B cell (primary cell): ENCODE measurements at regions not wholly inside any gene's neighbourhood (a gene's known extent, or its start where the extent isn't known, plus 50 kb on each side); places are given as distances from the start of the nearest gene placed in this dataset.
"Not testable (repeated sequence)": the region's sequence is repeated elsewhere in the genome, so short reads cannot be mapped to it uniquely, and the experiment has no call there.

ENCODE experiments used
- ATAC-seq: fragments of 200-7000 bp; cut with Tn5 transposase; one replicate; pipeline ENCODE4 v1.10.0; 2021; ENCODE audit warnings: low read depth, mild to moderate bottlenecking, moderate number of reproducible peaks, moderate library complexity
- CTCF ChIA-PET: fragments of 350-600 bp; sonication (Branson Sonifier 250); formaldehyde crosslinking; loops from one replicate; lab custom pipeline; 2021; ENCODE audit warnings: antibody characterized with exemption, inconsistent platforms; lab: Charles Lee
- POLR2A ChIA-PET: fragments of 350-600 bp; sonication (Branson Sonifier 250); formaldehyde crosslinking; loops from one replicate; lab custom pipeline; 2021; ENCODE audit warnings: antibody characterized with exemption; lab: Charles Lee
- DNase-seq: peaks from one replicate; pipeline ENCODE4 v3.0.0; 2013
- H2AFZ ChIP-seq: 2 replicates; pipeline ENCODE4 v1.6.1; 2012; ENCODE audit warnings: mild to moderate bottlenecking, low read depth, low read length; ENCODE audit not compliant: insufficient read depth, poor library complexity, severe bottlenecking
- H3K27ac ChIP-seq, 2 donors: 1 replicate in 1 of 2; 2 replicates in 1 of 2; pipeline ENCODE4 v1.5.1; 2012 to 2013; ENCODE audit warnings: low read length in 2 of 2, mild to moderate bottlenecking in 2 of 2, moderate library complexity in 1 of 2
- H3K27me3 ChIP-seq, 4 experiments: fragments of 200-600 bp in 1 of 4; sonication (generic) in 1 of 4; replicated peaks in 1 of 4; 1 replicate in 2 of 4; 2 replicates in 2 of 4; pipeline versions ENCODE4 v1.6.1 to v1.7.0; 2013 to 2016; ENCODE audit warnings: low read length in 3 of 4, mild to moderate bottlenecking in 2 of 4, mixed read lengths in 1 of 4, moderate library complexity in 1 of 4; ENCODE audit not compliant: insufficient read depth in 4 of 4, control insufficient read depth in 3 of 4; ENCODE audit errors: control extremely low read depth in 1 of 4
- H3K36me3 ChIP-seq, 2 experiments: replicated peaks in 1 of 2; 1 replicate in 1 of 2; 2 replicates in 1 of 2; pipeline versions ENCODE4 v1.6.1 to v1.7.1; 2013; ENCODE audit warnings: low read length in 1 of 2; ENCODE audit not compliant: insufficient read depth in 2 of 2, control insufficient read depth in 1 of 2; ENCODE audit errors: control extremely low read depth in 1 of 2, extremely low read depth in 1 of 2
- H3K4me1 ChIP-seq, 2 donors: fragments of 200-600 bp in 1 of 2; sonication (generic) in 1 of 2; 1 replicate in 1 of 2; 2 replicates in 1 of 2; pipeline versions ENCODE4 v1.5.1 to v1.6.1; 2013 to 2017; ENCODE audit warnings: low read length in 2 of 2; ENCODE audit not compliant: control insufficient read depth in 2 of 2, insufficient read depth in 2 of 2
- H3K4me2 ChIP-seq: replicated peaks from 2 replicates; pipeline ENCODE3; 2012; ENCODE audit warnings: mild to moderate bottlenecking, low read depth, low read length; ENCODE audit not compliant: poor library complexity, severe bottlenecking
- H3K4me3 ChIP-seq, 5 experiments: fragments of 200-600 bp in 1 of 5; sonication (generic) in 1 of 5; 1 replicate in 3 of 5; 2 replicates in 2 of 5; pipeline versions ENCODE4 v1.5.1 to v1.7.0; 2011 to 2016; ENCODE audit warnings: low read length in 4 of 5, mild to moderate bottlenecking in 4 of 5, low read depth in 2 of 5, control low read depth in 1 of 5, moderate library complexity in 1 of 5; ENCODE audit not compliant: insufficient read depth in 1 of 5; ENCODE audit errors: control extremely low read depth in 1 of 5, extremely low read depth in 1 of 5
- H3K79me2 ChIP-seq: fragments of 200-600 bp; sonication (generic); one replicate; pipeline ENCODE4 v1.6.0; 2016; ENCODE audit warnings: low read length; ENCODE audit not compliant: control insufficient read depth, insufficient read depth
- H3K9ac ChIP-seq: fragments of 200-600 bp; sonication (generic); 2 replicates; pipeline ENCODE4 v1.6.1; 2017; ENCODE audit warnings: mild to moderate bottlenecking, low read length, moderate library complexity
- H3K9me3 ChIP-seq, 3 donors: one replicate each; pipeline versions ENCODE4 v1.6.1 to v1.7.1; 2013; ENCODE audit warnings: low read length in 2 of 3; ENCODE audit not compliant: control insufficient read depth in 2 of 3, insufficient read depth in 1 of 3; ENCODE audit errors: control extremely low read depth in 1 of 3
- H4K20me1 ChIP-seq: 2 replicates; pipeline ENCODE4 v1.6.0; 2012; ENCODE audit warnings: mild to moderate bottlenecking, low read length; ENCODE audit not compliant: insufficient read depth, control insufficient read depth, poor library complexity, severe bottlenecking
- H3K27ac Mint-ChIP-seq: one replicate; pipeline ENCODE4 v1.8.0; 2021; ENCODE audit warnings: mixed read lengths
- H3K27me3 Mint-ChIP-seq: one replicate; pipeline ENCODE4 v1.8.0; 2021; ENCODE audit warnings: mixed read lengths
- H3K4me1 Mint-ChIP-seq: one replicate; pipeline ENCODE4 v1.8.0; 2021; ENCODE audit warnings: mixed read lengths
- H3K4me3 Mint-ChIP-seq: one replicate; pipeline ENCODE4 v1.8.0; 2021; ENCODE audit warnings: mixed read lengths
- H3K9me3 Mint-ChIP-seq: one replicate; pipeline ENCODE4 v1.8.0; 2022; ENCODE audit warnings: mixed read lengths; ENCODE audit not compliant: insufficient read depth
- EZH2 ChIP-seq: IDR thresholded peaks from 2 replicates; pipeline ENCODE4 v1.6.1; 2012; ENCODE audit warnings: borderline replicate concordance, low read depth, mild to moderate bottlenecking, moderate library complexity, low read length; ENCODE audit not compliant: insufficient read depth, poor library complexity, severe bottlenecking
- WGBS: methylation state at CpG from one replicate; pipeline ENCODE4 v1.1.5; 2013; ENCODE audit warnings: missing lambda C conversion rate; ENCODE audit not compliant: insufficient coverage; 5-methylcytosine and 5-hydroxymethylcytosine counted together
- intact Hi-C: fragments of 100-400 bp; cut with micrococcal nuclease; formaldehyde crosslinking; loops from one replicate; pipeline ENCODE4 v1.10.0; 2022
- TF ChIP-seq, protein P1 (sequence below): fragments of 200-600 bp; IDR thresholded peaks from one replicate; pipeline ENCODE4 v1.8.0; 2022; ENCODE audit warnings: antibody characterized with exemption, mild to moderate bottlenecking

DNA sequence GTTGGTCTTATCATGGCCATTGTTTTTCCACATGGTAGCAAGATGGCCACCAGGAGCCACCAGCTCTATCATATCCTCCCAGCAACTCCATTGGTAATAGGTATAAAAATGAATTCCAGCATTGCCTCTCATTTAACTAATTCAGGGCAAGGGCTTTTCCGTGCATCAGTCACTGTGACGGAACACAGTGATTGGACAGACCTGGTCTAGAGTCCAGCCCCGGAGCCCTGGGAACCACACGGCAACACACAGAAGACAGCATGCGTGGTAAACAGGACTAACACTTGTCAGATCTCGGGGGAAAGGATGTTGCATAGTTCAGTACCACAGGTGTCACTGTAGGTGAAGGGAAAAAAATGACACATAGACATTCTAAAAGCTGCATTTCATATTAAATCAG, 638.0 kb upstream of the RBFOX1 start:
- Mint-ChIP-seq H3K27ac (no peak overlapping the region), H3K4me3 (no peak overlapping the region), H3K4me1 (no peaks in the 10 kb centered on the region), H3K27me3 (no peaks in the 10 kb centered on the region), H3K9me3 (peaks cover 3% of the 10 kb centered on the region)
- no peaks in the 10 kb centered on the region for H3K4me1 ChIP-seq
- no peak overlapping the region for H3K4me3 ChIP-seq
- H3K9ac ChIP-seq = no peak overlapping the region
- H2AFZ ChIP-seq = no peak overlapping the region
- ATAC-seq (no peak), DNase-seq (no peak)
- no peaks in the 10 kb centered on the region for H3K27me3 ChIP-seq
- WGBS = 100% methylated on average over 3 of the region's 6 CpGs
- no peaks in the 10 kb centered on the region for H3K9me3 ChIP-seq
- TF ChIP-seq, protein P1, sequence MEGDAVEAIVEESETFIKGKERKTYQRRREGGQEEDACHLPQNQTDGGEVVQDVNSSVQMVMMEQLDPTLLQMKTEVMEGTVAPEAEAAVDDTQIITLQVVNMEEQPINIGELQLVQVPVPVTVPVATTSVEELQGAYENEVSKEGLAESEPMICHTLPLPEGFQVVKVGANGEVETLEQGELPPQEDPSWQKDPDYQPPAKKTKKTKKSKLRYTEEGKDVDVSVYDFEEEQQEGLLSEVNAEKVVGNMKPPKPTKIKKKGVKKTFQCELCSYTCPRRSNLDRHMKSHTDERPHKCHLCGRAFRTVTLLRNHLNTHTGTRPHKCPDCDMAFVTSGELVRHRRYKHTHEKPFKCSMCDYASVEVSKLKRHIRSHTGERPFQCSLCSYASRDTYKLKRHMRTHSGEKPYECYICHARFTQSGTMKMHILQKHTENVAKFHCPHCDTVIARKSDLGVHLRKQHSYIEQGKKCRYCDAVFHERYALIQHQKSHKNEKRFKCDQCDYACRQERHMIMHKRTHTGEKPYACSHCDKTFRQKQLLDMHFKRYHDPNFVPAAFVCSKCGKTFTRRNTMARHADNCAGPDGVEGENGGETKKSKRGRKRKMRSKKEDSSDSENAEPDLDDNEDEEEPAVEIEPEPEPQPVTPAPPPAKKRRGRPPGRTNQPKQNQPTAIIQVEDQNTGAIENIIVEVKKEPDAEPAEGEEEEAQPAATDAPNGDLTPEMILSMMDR = no peak
- no peak for TF ChIP-seq EZH2
- POLR2A ChIA-PET = no interaction called here
- CTCF ChIA-PET = no interaction called here
- no peak overlapping the region for H3K4me2 ChIP-seq
- H3K36me3 ChIP-seq = no peaks in the 10 kb centered on the region
- H4K20me1 ChIP-seq = no peaks in the 10 kb centered on the region
- intact Hi-C loops = no loop called here
- no peaks in the 10 kb centered on the region for H3K79me2 ChIP-seq
- H3K27ac ChIP-seq = no peak overlapping the region

DNA sequence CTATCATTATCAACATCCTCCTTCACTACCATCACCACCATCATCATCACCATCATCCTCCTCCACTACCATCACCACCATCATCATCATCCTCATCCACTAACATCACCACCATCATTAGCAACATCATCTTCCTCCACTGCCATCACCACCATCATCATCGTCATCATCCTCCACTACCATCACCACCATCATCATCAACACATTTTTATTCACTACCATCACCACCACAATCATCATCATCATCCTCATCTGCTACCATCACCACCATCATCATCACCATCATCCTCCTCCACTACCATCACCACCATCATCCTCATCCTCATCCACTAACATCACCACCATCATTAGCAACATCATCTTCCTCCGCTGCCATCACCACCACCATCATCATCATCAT, 639.2 kb upstream of the RBFOX1 start:
- H3K27me3 Mint-ChIP-seq, H2AFZ ChIP-seq, intact Hi-C loops, H3K4me2 ChIP-seq, H3K4me3 Mint-ChIP-seq, ATAC-seq, H3K36me3 ChIP-seq, H3K9me3 Mint-ChIP-seq, POLR2A ChIA-PET, H3K27ac Mint-ChIP-seq, H3K27me3 ChIP-seq, H3K4me1 Mint-ChIP-seq, CTCF ChIA-PET, H3K9me3 ChIP-seq, H3K4me3 ChIP-seq, H4K20me1 ChIP-seq, H3K79me2 ChIP-seq, H3K9ac ChIP-seq, DNase-seq, H3K27ac ChIP-seq, H3K4me1 ChIP-seq: not testable (repeated sequence)
- 89% methylated on average over 2 of the region's 2 CpGs for WGBS
